GM13977 (cell line): ENCODE measurements at regions not wholly inside any gene's neighbourhood (a gene's known extent, or its start where the extent isn't known, plus 50 kb on each side); places are given as distances from the start of the nearest gene placed in this dataset.
"Not testable (repeated sequence)": the region's sequence is repeated elsewhere in the genome, so short reads cannot be mapped to it uniquely, and the experiment has no call there.

Source experiments
- DNase-seq: peaks from one replicate; pipeline ENCODE4 v3.0.0; 2012; ENCODE audit warnings: low spot score
- in situ Hi-C: fragments of 300-500 bp; cut with MboI; formaldehyde crosslinking; loops from one replicate; pipeline ENCODE4 v1.12.0; 2022; ENCODE audit warnings: low sequenced_read_pairs, low pct_unique_long_range_greater_than_20kb, mixed read lengths, inconsistent platforms; ENCODE audit not compliant: unreplicated experiment
- TF ChIP-seq, protein P1 (sequence below): IDR thresholded peaks from 2 replicates; pipeline ENCODE4 v1.5.1; 2012; ENCODE audit warnings: mild to moderate bottlenecking, control low read depth; ENCODE audit not compliant: insufficient read depth; ENCODE audit errors: extremely low read depth, missing control alignments

DNA sequence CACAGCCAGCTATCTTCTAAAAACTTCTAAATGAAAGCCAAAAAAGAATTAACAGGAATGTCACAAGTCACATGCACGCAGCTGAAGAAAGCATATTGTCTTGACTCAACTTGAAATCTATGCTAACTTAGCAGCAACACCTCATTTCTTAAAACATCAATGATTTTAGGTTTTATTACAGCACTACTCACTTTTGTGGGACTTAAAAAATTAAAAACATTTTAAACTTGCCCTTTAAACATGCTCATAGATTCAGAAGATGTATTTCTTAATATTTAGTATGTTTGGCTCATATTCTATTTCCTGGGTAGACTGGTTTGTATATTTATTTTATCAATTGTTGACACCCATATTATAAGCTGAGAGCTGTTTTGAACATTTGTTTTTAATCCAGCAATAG is 279.4 kb downstream of the NKX6-1 start:
- in situ Hi-C loops = no loop called here
- TF ChIP-seq, protein P1, sequence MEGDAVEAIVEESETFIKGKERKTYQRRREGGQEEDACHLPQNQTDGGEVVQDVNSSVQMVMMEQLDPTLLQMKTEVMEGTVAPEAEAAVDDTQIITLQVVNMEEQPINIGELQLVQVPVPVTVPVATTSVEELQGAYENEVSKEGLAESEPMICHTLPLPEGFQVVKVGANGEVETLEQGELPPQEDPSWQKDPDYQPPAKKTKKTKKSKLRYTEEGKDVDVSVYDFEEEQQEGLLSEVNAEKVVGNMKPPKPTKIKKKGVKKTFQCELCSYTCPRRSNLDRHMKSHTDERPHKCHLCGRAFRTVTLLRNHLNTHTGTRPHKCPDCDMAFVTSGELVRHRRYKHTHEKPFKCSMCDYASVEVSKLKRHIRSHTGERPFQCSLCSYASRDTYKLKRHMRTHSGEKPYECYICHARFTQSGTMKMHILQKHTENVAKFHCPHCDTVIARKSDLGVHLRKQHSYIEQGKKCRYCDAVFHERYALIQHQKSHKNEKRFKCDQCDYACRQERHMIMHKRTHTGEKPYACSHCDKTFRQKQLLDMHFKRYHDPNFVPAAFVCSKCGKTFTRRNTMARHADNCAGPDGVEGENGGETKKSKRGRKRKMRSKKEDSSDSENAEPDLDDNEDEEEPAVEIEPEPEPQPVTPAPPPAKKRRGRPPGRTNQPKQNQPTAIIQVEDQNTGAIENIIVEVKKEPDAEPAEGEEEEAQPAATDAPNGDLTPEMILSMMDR = no peak
- DNase-seq = no peak

DNA sequence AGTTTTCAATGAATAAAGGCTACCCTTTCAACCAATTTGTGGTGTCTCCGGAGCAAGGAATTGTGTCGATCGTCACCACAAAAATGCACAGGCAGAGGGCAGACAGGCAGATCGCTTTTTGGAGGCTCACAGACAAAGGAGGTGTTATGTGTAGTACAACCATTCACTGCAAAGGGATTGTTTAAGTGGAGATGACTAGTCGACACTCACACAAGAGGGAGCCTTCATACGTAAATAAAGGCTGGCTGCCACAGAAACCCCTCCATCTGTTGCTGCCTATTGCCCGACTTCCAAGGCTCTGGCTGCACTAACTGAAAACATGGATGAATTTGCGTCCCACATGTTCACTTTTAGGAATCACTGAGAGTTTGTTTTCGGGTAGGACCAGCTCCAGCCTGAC is 281.1 kb downstream of the NKX6-1 start:
- TF ChIP-seq, protein P1 = no peak
- DNase-seq = no peak
- in situ Hi-C loops = no loop called here

DNA sequence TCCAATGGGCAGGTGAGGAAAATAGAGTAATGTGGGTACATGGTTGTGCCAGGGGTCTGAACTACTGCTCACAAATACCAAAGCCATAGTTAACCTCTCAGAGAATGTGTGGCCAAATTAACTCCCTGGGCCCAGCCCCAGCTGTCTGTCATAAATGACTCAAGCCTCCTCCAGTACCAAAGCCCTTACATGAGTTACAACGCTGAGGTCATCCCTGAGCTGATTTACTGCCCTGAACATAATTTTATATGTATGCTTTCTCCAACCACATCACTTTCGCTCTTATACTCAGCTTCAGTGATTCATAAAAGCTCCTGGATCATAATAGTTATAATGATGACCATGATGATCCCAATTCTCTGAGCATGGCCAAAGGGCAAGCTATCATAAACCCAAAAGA is 283.9 kb downstream of the NKX6-1 start:
- in situ Hi-C loops = no loop called here
- TF ChIP-seq, protein P1 = no peak
- DNase-seq = no peak

DNA sequence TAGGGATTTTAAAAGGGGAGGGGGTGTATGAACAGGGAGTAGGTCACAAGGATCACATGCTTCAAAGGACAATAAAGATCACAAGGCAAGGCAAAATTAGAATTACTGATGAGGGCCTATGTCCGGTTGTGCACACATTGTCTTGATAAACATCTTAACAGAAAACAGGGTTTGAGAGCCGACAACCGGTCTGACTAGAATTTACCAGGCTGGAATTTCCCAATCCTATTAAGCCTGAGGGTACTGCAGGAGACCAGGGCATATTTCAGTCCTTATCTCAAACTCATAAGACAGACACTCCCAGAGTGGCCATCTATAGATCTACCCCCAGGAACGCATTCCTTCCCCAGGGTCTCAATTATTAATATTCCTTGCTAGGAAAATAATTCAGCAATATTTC is 292.9 kb downstream of the NKX6-1 start:
- DNase-seq, in situ Hi-C loops: not testable (repeated sequence)

DNA sequence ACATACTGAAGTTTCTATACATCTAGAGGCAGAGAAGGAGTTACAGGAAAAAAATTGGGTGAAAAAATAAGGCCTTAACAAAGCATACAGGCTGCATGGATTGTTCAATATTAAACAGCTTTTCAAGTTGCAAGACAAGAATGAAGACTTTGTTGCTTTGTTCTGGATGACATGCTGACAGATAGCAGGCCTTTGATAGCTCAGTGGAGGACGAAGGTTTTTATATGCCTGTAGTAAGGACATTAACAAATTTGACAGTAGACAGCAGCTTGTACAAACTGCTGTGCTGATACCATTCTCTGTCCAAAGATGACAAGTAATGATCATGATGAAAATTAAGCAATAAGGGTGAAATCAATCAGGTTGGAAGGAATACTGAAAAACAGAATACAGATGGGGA is 309.9 kb downstream of the NKX6-1 start:
- TF ChIP-seq, protein P1 = no peak
- in situ Hi-C loops = no loop called here
- DNase-seq = no peak

DNA sequence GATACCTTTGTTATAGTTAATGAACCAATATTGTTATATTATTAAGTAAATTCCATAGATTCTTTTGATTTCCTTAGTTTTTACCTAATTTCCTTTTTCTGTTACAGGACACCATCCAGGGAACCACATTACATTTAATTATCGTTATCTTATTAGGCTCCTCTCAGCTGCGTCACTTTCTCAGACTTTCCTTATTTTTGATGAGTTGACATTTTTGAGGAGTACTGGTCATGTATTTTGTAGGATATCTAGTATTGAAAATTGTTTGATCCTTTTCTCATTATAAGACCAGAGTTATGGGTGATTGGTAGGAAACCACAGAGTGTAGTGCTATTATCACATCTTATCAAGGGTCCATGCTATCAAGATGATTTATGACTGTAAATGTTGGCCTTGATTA is 319.7 kb downstream of the NKX6-1 start:
- TF ChIP-seq, protein P1 = no peak
- DNase-seq = no peak
- in situ Hi-C loops = no loop called here

DNA sequence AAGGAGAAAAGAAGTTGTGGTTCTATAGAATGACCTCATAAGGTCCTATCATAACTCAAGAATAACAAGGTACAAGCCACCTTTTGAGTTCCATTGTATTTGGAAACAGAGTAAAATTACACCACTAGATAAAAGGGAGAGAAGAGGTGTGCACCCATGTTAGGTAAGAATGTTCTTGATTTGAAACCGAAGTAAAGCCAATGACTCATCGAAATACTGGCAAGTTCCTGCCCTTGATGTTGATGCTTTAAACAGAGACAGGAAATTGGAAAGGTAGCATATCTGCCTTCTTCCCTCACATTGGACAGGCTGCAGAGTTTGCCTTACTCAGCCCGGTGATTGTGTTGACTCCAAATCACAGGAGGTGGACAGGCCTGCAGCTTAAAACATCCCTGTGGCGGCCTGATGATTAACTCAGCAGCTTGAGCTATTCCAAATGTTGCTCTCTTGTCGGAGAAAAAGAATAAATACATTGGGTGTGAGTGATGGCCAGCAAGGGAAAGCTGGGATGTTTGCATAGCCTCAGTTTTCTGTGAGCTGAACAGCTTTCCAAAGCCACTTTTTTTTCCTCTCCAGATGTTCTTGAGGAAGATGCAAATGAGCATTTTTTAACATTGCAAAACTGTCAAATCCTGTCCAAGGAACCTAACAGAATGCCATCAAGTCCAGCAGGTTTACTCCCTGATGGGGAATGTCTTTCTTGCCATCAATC is 321.1 kb downstream of the NKX6-1 start:
- DNase-seq = no peak
- TF ChIP-seq, protein P1 = no peak
- in situ Hi-C loops = no loop called here
